ENCODE measurements at regions not wholly inside any gene's neighbourhood (a gene's known extent, or its start where the extent isn't known, plus 50 kb on each side); places are given as distances from the start of the nearest gene placed in this dataset.

DNA sequence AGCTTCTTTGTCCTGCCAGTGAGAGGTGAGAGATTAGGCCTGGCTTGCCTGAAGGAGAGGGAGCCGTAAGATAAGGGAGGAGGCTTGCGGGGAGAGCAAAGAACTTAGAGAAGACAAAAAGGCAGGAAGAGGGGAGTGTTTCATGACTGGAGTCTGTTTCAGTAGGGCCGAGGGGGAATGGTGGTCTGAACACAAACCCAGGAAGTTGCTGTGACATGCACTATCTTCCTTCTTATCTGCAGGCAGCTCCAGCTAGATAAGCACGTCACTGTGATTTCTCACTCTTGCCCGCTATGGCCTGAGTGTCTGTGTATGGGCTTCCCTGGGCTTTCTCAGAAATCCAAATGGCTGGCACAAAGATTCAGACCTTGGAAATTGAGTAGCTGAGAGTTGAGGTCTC is 307.5 kb upstream of the CLINT1 start:
- TF ChIP-seq NFYB (CRISPR knock-in tag; conservative IDR thresholded peaks at IDR 0.05; ENCODE audit: low read depth) (no peak), FOXJ3 (CRISPR knock-in tag; IDR thresholded peaks at IDR 0.05; ENCODE audit: borderline replicate concordance) (no peak), MAX (CRISPR knock-in tag; IDR thresholded peaks at IDR 0.05) (no peak), E2F4 (CRISPR knock-in tag; IDR thresholded peaks at IDR 0.05; ENCODE audit: borderline replicate concordance, low read depth) (no peak), NR2C2 (CRISPR knock-in tag; IDR thresholded peaks at IDR 0.05) (no peak), JUN (CRISPR knock-in tag; IDR thresholded peaks at IDR 0.05) (no peak)
- TF ChIP-seq, protein P1, sequence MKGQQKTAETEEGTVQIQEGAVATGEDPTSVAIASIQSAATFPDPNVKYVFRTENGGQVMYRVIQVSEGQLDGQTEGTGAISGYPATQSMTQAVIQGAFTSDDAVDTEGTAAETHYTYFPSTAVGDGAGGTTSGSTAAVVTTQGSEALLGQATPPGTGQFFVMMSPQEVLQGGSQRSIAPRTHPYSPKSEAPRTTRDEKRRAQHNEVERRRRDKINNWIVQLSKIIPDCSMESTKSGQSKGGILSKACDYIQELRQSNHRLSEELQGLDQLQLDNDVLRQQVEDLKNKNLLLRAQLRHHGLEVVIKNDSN (CRISPR knock-in tag; IDR thresholded peaks at IDR 0.05): no peak
- TF ChIP-seq, protein P2, sequence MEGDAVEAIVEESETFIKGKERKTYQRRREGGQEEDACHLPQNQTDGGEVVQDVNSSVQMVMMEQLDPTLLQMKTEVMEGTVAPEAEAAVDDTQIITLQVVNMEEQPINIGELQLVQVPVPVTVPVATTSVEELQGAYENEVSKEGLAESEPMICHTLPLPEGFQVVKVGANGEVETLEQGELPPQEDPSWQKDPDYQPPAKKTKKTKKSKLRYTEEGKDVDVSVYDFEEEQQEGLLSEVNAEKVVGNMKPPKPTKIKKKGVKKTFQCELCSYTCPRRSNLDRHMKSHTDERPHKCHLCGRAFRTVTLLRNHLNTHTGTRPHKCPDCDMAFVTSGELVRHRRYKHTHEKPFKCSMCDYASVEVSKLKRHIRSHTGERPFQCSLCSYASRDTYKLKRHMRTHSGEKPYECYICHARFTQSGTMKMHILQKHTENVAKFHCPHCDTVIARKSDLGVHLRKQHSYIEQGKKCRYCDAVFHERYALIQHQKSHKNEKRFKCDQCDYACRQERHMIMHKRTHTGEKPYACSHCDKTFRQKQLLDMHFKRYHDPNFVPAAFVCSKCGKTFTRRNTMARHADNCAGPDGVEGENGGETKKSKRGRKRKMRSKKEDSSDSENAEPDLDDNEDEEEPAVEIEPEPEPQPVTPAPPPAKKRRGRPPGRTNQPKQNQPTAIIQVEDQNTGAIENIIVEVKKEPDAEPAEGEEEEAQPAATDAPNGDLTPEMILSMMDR (IDR thresholded peaks at IDR 0.05): no peak
- TF ChIP-seq, protein P3, sequence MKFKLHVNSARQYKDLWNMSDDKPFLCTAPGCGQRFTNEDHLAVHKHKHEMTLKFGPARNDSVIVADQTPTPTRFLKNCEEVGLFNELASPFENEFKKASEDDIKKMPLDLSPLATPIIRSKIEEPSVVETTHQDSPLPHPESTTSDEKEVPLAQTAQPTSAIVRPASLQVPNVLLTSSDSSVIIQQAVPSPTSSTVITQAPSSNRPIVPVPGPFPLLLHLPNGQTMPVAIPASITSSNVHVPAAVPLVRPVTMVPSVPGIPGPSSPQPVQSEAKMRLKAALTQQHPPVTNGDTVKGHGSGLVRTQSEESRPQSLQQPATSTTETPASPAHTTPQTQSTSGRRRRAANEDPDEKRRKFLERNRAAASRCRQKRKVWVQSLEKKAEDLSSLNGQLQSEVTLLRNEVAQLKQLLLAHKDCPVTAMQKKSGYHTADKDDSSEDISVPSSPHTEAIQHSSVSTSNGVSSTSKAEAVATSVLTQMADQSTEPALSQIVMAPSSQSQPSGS (CRISPR knock-in tag; IDR thresholded peaks at IDR 0.05; ENCODE audit: borderline replicate concordance, low read depth): no peak

Measured in WTC11 (cell line).